Esophagus muscularis mucosa (tissue), 4 donors: ENCODE measurements at regions not wholly inside any gene's neighbourhood (a gene's known extent, or its start where the extent isn't known, plus 50 kb on each side); places are given as distances from the start of the nearest gene placed in this dataset.

Experiments
- DNase-seq: peaks from one replicate; pipeline ENCODE4 v3.0.0-alpha.2; 2017; ENCODE audit errors: extremely low spot score
- H3K27ac ChIP-seq, 4 donors: fragments of 200-600 bp; sonication (generic); replicated peaks in 1 of 4; 1 replicate in 3 of 4; 2 replicates in 1 of 4; pipeline ENCODE4 v1.5.1; 2016 to 2019; ENCODE audit warnings: mild to moderate bottlenecking in 1 of 4
- H3K27me3 ChIP-seq, 4 donors: fragments of 200-600 bp; sonication (generic); one replicate each; pipeline versions ENCODE4 v1.5.1 to v1.6.0; 2016 to 2019
- H3K36me3 ChIP-seq, 4 donors: fragments of 200-600 bp; sonication (generic); one replicate each; pipeline ENCODE4 v1.5.1; 2016 to 2019
- H3K4me1 ChIP-seq, 4 donors: fragments of 200-600 bp; sonication (generic); one replicate each; pipeline ENCODE4 v1.5.1; 2016 to 2019
- H3K4me3 ChIP-seq, 4 donors: fragments of 200-600 bp; sonication (generic); 1 replicate in 2 of 4; 2 replicates in 2 of 4; pipeline ENCODE4 v1.5.1; 2016 to 2019; ENCODE audit warnings: mild to moderate bottlenecking in 4 of 4, moderate library complexity in 1 of 4
- H3K9me3 ChIP-seq, 4 donors: fragments of 200-600 bp; sonication (generic); 1 replicate in 3 of 4; 2 replicates in 1 of 4; pipeline ENCODE4 v1.5.1; 2016 to 2019
- EP300 ChIP-seq: sonication (generic); formaldehyde crosslinking; IDR thresholded peaks from one replicate; pipeline ENCODE4 v1.6.1; 2017; ENCODE audit warnings: antibody characterized with exemption
- POLR2A ChIP-seq: fragments of 450-650 bp; IDR thresholded peaks from one replicate; pipeline ENCODE4 v1.6.1; 2017; ENCODE audit warnings: antibody characterized with exemption, moderate library complexity, mild to moderate bottlenecking, low read depth
- POLR2AphosphoS5 ChIP-seq, 2 donors: sonication (generic); formaldehyde crosslinking; IDR thresholded peaks; one replicate each; pipeline ENCODE4 v1.6.1; 2017; ENCODE audit warnings: antibody characterized with exemption in 2 of 2
- WGBS: methylation state at CpG from one replicate; pipeline ENCODE4 v1.1.5; 2018; 5-methylcytosine and 5-hydroxymethylcytosine counted together
- intact Hi-C: fragments of 100-400 bp; cut with DNase I; formaldehyde crosslinking; loops from one replicate; pipeline ENCODE4 v1.15.1; 2023
- TF ChIP-seq, protein P1 (sequence below), 3 experiments: fragments of 200-600 bp in 2 of 3; fragments of 450-650 bp in 1 of 3; sonication (generic) in 2 of 3; IDR thresholded peaks; one replicate each; pipeline ENCODE4 v1.5.1; 2017 to 2019; ENCODE audit warnings: antibody characterized with exemption in 3 of 3, mild to moderate bottlenecking in 2 of 3, moderate library complexity in 1 of 3

DNA sequence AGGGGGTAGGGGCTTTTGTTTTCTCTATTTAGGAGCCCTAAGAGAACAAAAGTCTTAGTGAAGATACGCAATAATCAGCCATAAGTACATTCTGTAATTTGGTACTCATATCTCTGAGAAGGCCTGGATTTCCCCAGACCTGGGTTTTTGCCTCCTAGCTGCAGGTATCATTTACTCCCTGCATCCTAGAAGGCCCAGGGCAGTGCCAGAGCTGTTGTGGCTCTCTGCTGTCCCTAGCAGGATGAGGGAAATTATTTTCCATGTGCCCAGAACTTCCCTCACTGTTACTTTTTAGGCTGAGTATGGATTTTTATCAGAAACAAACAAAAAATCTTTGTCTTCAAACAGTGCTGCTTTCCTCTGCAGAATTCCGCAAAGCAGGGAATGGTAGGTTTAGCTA lies 192.5 kb upstream of the SYT1 start:
- no peaks in the 10 kb centered on the region for H3K4me1 ChIP-seq
- DNase-seq, result no peak
- no peaks in the 10 kb centered on the region for H3K9me3 ChIP-seq
- no peaks in the 10 kb centered on the region for H3K36me3 ChIP-seq
- no peaks in the 10 kb centered on the region for H3K27me3 ChIP-seq
- no peak for TF ChIP-seq POLR2AphosphoS5 (IDR thresholded peaks at IDR 0.05)
- TF ChIP-seq POLR2A, result no peak
- TF ChIP-seq EP300, result no peak
- TF ChIP-seq, protein P1, sequence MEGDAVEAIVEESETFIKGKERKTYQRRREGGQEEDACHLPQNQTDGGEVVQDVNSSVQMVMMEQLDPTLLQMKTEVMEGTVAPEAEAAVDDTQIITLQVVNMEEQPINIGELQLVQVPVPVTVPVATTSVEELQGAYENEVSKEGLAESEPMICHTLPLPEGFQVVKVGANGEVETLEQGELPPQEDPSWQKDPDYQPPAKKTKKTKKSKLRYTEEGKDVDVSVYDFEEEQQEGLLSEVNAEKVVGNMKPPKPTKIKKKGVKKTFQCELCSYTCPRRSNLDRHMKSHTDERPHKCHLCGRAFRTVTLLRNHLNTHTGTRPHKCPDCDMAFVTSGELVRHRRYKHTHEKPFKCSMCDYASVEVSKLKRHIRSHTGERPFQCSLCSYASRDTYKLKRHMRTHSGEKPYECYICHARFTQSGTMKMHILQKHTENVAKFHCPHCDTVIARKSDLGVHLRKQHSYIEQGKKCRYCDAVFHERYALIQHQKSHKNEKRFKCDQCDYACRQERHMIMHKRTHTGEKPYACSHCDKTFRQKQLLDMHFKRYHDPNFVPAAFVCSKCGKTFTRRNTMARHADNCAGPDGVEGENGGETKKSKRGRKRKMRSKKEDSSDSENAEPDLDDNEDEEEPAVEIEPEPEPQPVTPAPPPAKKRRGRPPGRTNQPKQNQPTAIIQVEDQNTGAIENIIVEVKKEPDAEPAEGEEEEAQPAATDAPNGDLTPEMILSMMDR (IDR thresholded peaks at IDR 0.05), result no peak
- no peak overlapping the region for H3K27ac ChIP-seq
- no peak overlapping the region for H3K4me3 ChIP-seq
- WGBS, result 96% methylated on average over 2 of the region's 2 CpGs
- intact Hi-C loops, result no loop called here

- Histone ChIP-seq H3K27ac (no peak overlapping the region), H3K9me3 (no peaks in the 10 kb centered on the region), H3K4me1 (no peaks in the 10 kb centered on the region), H3K4me3 (no peak overlapping the region), H3K27me3 (no peaks in the 10 kb centered on the region), H3K36me3 (no peaks in the 10 kb centered on the region)
- no peak for DNase-seq
- 85% methylated on average over 2 of the region's 2 CpGs for WGBS
- intact Hi-C loops, result no loop called here
- TF ChIP-seq POLR2AphosphoS5 (IDR thresholded peaks at IDR 0.05) (no peak), POLR2A (no peak), EP300 (no peak)
- TF ChIP-seq, protein P1 (IDR thresholded peaks at IDR 0.05), result no peak
These were observed 190.1 kb upstream of the SYT1 start for GRCh38 chr12:78674311-78675090.

DNA sequence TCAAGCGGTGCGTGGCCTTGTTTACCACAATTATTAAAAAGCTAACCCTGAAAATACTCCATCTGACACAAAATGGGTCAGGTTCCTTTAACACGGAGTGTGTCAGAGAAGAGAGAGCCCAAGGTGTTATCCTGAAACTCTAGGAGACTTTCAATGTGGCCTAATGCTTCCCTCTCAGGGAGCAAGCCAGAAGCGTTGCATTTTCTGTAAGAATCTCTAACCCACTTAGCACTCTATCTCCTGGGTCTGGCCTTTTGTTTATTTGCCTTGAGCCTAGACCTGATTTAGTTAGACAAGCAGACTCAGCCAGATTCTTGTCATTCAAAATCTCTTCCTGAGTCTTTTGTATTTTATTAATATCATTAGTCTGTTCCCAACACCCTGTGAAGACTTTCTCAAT lies 184.0 kb upstream of the SYT1 start:
- no peaks in the 10 kb centered on the region for H3K9me3 ChIP-seq
- H3K4me1 ChIP-seq, result no peaks in the 10 kb centered on the region
- H3K27me3 ChIP-seq, result no peaks in the 10 kb centered on the region
- DNase-seq, result no peak
- intact Hi-C loops, result no loop called here
- H3K27ac ChIP-seq, result no peak overlapping the region
- WGBS, result 77% methylated on average over 4 of the region's 4 CpGs
- TF ChIP-seq POLR2A (no peak), POLR2AphosphoS5 (IDR thresholded peaks at IDR 0.05) (no peak), EP300 (no peak)
- TF ChIP-seq, protein P1 (IDR thresholded peaks at IDR 0.05), result no peak
- no peaks in the 10 kb centered on the region for H3K36me3 ChIP-seq
- H3K4me3 ChIP-seq, result no peak overlapping the region

DNA sequence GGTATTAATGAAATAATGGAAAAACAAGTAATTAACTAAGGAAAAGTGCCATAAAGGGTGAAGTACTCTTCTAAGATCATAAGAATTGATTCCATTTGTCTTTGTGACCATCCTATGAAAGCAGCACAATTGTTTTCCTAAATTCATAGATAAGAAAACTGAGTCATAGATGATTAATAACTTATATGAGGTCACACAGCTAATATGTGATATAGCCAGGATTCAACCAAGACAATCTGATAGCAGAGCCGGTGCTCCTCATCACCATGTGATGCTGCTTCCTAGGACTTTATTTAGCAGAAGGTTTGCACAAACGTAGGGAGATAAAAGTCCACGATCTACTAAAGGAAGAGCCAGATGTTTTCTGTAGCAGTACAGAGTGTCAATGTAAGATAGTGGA lies 181.5 kb upstream of the SYT1 start:
- Histone ChIP-seq H3K4me3 (no peak overlapping the region), H3K27ac (no peak overlapping the region), H3K27me3 (no peaks in the 10 kb centered on the region), H3K4me1 (no peaks in the 10 kb centered on the region), H3K9me3 (no peaks in the 10 kb centered on the region), H3K36me3 (no peaks in the 10 kb centered on the region)
- WGBS, result 71% methylated on average over 3 of the region's 3 CpGs
- DNase-seq, result no peak
- TF ChIP-seq POLR2A (no peak), POLR2AphosphoS5 (IDR thresholded peaks at IDR 0.05) (no peak), EP300 (no peak)
- TF ChIP-seq, protein P1 (IDR thresholded peaks at IDR 0.05), result no peak
- intact Hi-C loops, result no loop called here

DNA sequence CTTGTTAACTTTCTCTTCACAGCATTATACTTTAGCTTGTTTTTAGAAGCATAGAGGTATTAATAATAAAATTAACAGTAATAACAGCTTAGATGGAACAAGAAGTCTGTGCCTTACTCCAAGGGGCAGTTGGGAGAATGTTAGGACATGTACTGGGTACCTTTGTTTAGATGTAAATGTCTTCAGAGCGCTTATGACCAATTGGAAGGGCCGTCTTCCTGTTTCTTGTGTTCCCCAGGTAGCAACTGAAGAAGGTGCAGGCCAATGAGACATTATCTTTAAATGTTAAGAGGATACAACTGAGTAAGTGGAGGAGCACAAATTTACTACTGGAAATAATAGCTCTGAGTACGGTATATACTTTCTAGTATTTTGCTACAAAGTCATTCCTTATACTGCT lies 180.9 kb upstream of the SYT1 start:
- intact Hi-C loops, result no loop called here
- 94% methylated on average over 3 of the region's 3 CpGs for WGBS

More for the DNA sequence above, 180.9 kb upstream of the SYT1 start:
- H3K36me3 ChIP-seq, result no peaks in the 10 kb centered on the region
- no peak overlapping the region for H3K4me3 ChIP-seq
- TF ChIP-seq EP300, result no peak
- TF ChIP-seq POLR2AphosphoS5 (IDR thresholded peaks at IDR 0.05), result no peak
- no peak for TF ChIP-seq POLR2A
- TF ChIP-seq, protein P1 (IDR thresholded peaks at IDR 0.05), result no peak
- H3K9me3 ChIP-seq, result no peaks in the 10 kb centered on the region
- H3K27ac ChIP-seq, result no peak overlapping the region
- DNase-seq, result no peak
- H3K27me3 ChIP-seq, result no peaks in the 10 kb centered on the region
- H3K4me1 ChIP-seq, result no peaks in the 10 kb centered on the region
